ENCODE measurements at regions not wholly inside any gene's neighbourhood (a gene's known extent, or its start where the extent isn't known, plus 50 kb on each side); places are given as distances from the start of the nearest gene placed in this dataset.

- no peak overlapping the region for H2AFZ ChIP-seq (ENCODE audit: low read depth, low read length)
- H3K27ac ChIP-seq (ENCODE audit: low read length) = no peak overlapping the region
- peaks cover 24% of the 10 kb centered on the region for H3K27me3 ChIP-seq (ENCODE audit: insufficient read depth, low read length, poor library complexity)
- DNase-seq (no peak), ATAC-seq (ENCODE audit: insufficient read depth, low read depth) (no peak)
- TF ChIP-seq CTCF (IDR thresholded peaks at IDR 0.05; ENCODE audit: borderline replicate concordance, extremely low read depth, low read length, poor library complexity, severe bottlenecking) (no peak), EZH2 (IDR thresholded peaks at IDR 0.05; ENCODE audit: borderline replicate concordance, low read depth, low read length, severe bottlenecking) (no peak)
- no peaks in the 10 kb centered on the region for H4K20me1 ChIP-seq (ENCODE audit: insufficient read depth, low read length)
- no peak overlapping the region for H3K4me2 ChIP-seq (ENCODE audit: insufficient read depth, low read length)
- H3K79me2 ChIP-seq (ENCODE audit: insufficient read depth, low read length) = no peaks in the 10 kb centered on the region
- H3K36me3 ChIP-seq (ENCODE audit: insufficient read depth, low read length) = no peaks in the 10 kb centered on the region
- H3K9ac ChIP-seq (ENCODE audit: low read depth, low read length) = no peak overlapping the region
- no peaks in the 10 kb centered on the region for H3K9me3 ChIP-seq (ENCODE audit: insufficient read depth, low read length, severe bottlenecking)
- H3K4me3 ChIP-seq (ENCODE audit: low read depth in 1 of 2, low read length in 2 of 2) = no peak overlapping the region
- no peaks in the 10 kb centered on the region for H3K4me1 ChIP-seq (ENCODE audit: insufficient read depth, low read length)
Observed at GRCh38 chr1:214187121-214187900, 93.6 kb upstream of the SMYD2 start.

GRCh38 chr1:214187933-214188332 lies 93.0 kb upstream of the SMYD2 start:
- Histone ChIP-seq H3K36me3 (ENCODE audit: insufficient read depth, low read length) (no peaks in the 10 kb centered on the region), H4K20me1 (ENCODE audit: insufficient read depth, low read length) (no peaks in the 10 kb centered on the region), H3K9me3 (ENCODE audit: insufficient read depth, low read length, severe bottlenecking) (no peaks in the 10 kb centered on the region), H3K4me1 (ENCODE audit: insufficient read depth, low read length) (no peaks in the 10 kb centered on the region), H3K79me2 (ENCODE audit: insufficient read depth, low read length) (no peaks in the 10 kb centered on the region), H3K4me3 (ENCODE audit: low read depth in 1 of 2, low read length in 2 of 2) (no peak overlapping the region), H3K27me3 (ENCODE audit: insufficient read depth, low read length, poor library complexity) (peaks cover 24% of the 10 kb centered on the region), H3K9ac (ENCODE audit: low read depth, low read length) (no peak overlapping the region), H2AFZ (ENCODE audit: low read depth, low read length) (no peak overlapping the region), H3K4me2 (ENCODE audit: insufficient read depth, low read length) (no peak overlapping the region), H3K27ac (ENCODE audit: low read length) (no peak overlapping the region)
- TF ChIP-seq EZH2 (IDR thresholded peaks at IDR 0.05; ENCODE audit: borderline replicate concordance, low read depth, low read length, severe bottlenecking) = no peak
- no peak for TF ChIP-seq CTCF (IDR thresholded peaks at IDR 0.05; ENCODE audit: borderline replicate concordance, extremely low read depth, low read length, poor library complexity, severe bottlenecking)
- ATAC-seq (ENCODE audit: insufficient read depth, low read depth) = no peak
- DNase-seq = no peak

- TF ChIP-seq EZH2 (IDR thresholded peaks at IDR 0.05; ENCODE audit: borderline replicate concordance, low read depth, low read length, severe bottlenecking) = no peak
- TF ChIP-seq CTCF (IDR thresholded peaks at IDR 0.05; ENCODE audit: borderline replicate concordance, extremely low read depth, low read length, poor library complexity, severe bottlenecking) = no peak
- H3K4me3 ChIP-seq (ENCODE audit: low read depth in 1 of 2, low read length in 2 of 2) = no peak overlapping the region
- peaks cover 24% of the 10 kb centered on the region for H3K27me3 ChIP-seq (ENCODE audit: insufficient read depth, low read length, poor library complexity)
- DNase-seq (no peak), ATAC-seq (ENCODE audit: insufficient read depth, low read depth) (no peak)
- H3K9me3 ChIP-seq (ENCODE audit: insufficient read depth, low read length, severe bottlenecking) = no peaks in the 10 kb centered on the region
- H2AFZ ChIP-seq (ENCODE audit: low read depth, low read length) = no peak overlapping the region
- H3K9ac ChIP-seq (ENCODE audit: low read depth, low read length) = no peak overlapping the region
- no peaks in the 10 kb centered on the region for H4K20me1 ChIP-seq (ENCODE audit: insufficient read depth, low read length)
- H3K4me2 ChIP-seq (ENCODE audit: insufficient read depth, low read length) = no peak overlapping the region
- no peaks in the 10 kb centered on the region for H3K4me1 ChIP-seq (ENCODE audit: insufficient read depth, low read length)
- H3K79me2 ChIP-seq (ENCODE audit: insufficient read depth, low read length) = no peaks in the 10 kb centered on the region
- no peaks in the 10 kb centered on the region for H3K36me3 ChIP-seq (ENCODE audit: insufficient read depth, low read length)
- H3K27ac ChIP-seq (ENCODE audit: low read length) = no peak overlapping the region
Observed at GRCh38 chr1:214188835-214189234, 92.1 kb upstream of the SMYD2 start.

Data from DND-41 (cell line).